Lower lobe of right lung (tissue), 2 donors: ENCODE measurements at regions not wholly inside any gene's neighbourhood (a gene's known extent, or its start where the extent isn't known, plus 50 kb on each side); places are given as distances from the start of the nearest gene placed in this dataset.

Experiments used
- ATAC-seq, 2 donors: fragments of 200-7000 bp; cut with Tn5 transposase; one replicate each; pipeline ENCODE4 v1.9.1; 2020 to 2022; ENCODE audit warnings: mild to moderate bottlenecking in 2 of 2, moderate library complexity in 2 of 2
- DNase-seq: peaks from one replicate; pipeline ENCODE4 v3.0.0-alpha.2; 2020
- H3K27ac ChIP-seq: fragments of 200-600 bp; one replicate; pipeline ENCODE4 v1.8.0; 2022
- H3K27me3 ChIP-seq: fragments of 200-600 bp; one replicate; pipeline ENCODE4 v1.8.0; 2022; ENCODE audit warnings: low read depth
- H3K36me3 ChIP-seq: fragments of 200-600 bp; one replicate; pipeline ENCODE4 v1.8.0; 2022; ENCODE audit warnings: mild to moderate bottlenecking
- H3K4me1 ChIP-seq: fragments of 200-600 bp; one replicate; pipeline ENCODE4 v1.8.0; 2022
- H3K4me3 ChIP-seq: fragments of 200-600 bp; one replicate; pipeline ENCODE4 v1.8.0; 2022; ENCODE audit warnings: mild to moderate bottlenecking
- H3K9me3 ChIP-seq: fragments of 200-600 bp; one replicate; pipeline ENCODE4 v1.8.0; 2022
- intact Hi-C: fragments of 100-400 bp; cut with DNase I; formaldehyde crosslinking; loops from one replicate; pipeline ENCODE4 v1.11.0; 2022
- TF ChIP-seq, protein P1 (sequence below): fragments of 200-600 bp; IDR thresholded peaks from one replicate; pipeline ENCODE4 v1.8.0; 2022; ENCODE audit warnings: antibody characterized with exemption, mild to moderate bottlenecking
- donor health status: DM: no; HTN: yes; CAD: no; lungs with severe emphysema.

- no peaks in the 10 kb centered on the region for H3K9me3 ChIP-seq
- no peak for ATAC-seq
- H3K27ac ChIP-seq = no peak overlapping the region
- TF ChIP-seq, protein P1, sequence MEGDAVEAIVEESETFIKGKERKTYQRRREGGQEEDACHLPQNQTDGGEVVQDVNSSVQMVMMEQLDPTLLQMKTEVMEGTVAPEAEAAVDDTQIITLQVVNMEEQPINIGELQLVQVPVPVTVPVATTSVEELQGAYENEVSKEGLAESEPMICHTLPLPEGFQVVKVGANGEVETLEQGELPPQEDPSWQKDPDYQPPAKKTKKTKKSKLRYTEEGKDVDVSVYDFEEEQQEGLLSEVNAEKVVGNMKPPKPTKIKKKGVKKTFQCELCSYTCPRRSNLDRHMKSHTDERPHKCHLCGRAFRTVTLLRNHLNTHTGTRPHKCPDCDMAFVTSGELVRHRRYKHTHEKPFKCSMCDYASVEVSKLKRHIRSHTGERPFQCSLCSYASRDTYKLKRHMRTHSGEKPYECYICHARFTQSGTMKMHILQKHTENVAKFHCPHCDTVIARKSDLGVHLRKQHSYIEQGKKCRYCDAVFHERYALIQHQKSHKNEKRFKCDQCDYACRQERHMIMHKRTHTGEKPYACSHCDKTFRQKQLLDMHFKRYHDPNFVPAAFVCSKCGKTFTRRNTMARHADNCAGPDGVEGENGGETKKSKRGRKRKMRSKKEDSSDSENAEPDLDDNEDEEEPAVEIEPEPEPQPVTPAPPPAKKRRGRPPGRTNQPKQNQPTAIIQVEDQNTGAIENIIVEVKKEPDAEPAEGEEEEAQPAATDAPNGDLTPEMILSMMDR = no peak
- no peaks in the 10 kb centered on the region for H3K4me1 ChIP-seq
- DNase-seq = no peak
- no peaks in the 10 kb centered on the region for H3K27me3 ChIP-seq
- no peaks in the 10 kb centered on the region for H3K36me3 ChIP-seq
- H3K4me3 ChIP-seq = no peak overlapping the region
- intact Hi-C loops = no loop called here
Observed at GRCh38 chr4:171626554-171626953, 186.7 kb upstream of the GALNTL6 start.

DNA sequence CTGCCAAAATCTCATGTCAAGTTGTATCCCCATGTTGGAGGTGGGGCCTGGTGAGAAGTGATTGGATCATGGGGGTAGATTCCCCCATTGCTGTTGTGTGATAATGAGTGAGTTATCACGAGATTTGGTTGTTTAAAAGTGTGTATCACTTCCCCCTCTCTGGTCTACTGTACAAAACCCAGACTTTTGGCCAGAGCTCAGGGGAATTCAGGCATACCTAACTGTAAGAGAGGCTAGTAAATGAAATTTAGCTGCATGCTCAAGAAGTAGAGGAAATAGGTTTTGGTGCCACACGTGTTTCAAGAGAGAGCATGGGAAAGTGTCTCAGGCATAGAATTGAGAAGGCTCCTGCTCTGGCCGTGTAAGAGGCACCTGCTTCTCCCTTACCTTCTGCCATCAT lies 190.5 kb upstream of the GALNTL6 start:
- no peaks in the 10 kb centered on the region for H3K36me3 ChIP-seq
- no peaks in the 10 kb centered on the region for H3K9me3 ChIP-seq
- H3K4me1 ChIP-seq = no peaks in the 10 kb centered on the region
- H3K4me3 ChIP-seq = no peak overlapping the region
- intact Hi-C loops = no loop called here
- TF ChIP-seq, protein P1 = no peak
- no peaks in the 10 kb centered on the region for H3K27me3 ChIP-seq
- no peak overlapping the region for H3K27ac ChIP-seq
- no peak for ATAC-seq
- DNase-seq = no peak

DNA sequence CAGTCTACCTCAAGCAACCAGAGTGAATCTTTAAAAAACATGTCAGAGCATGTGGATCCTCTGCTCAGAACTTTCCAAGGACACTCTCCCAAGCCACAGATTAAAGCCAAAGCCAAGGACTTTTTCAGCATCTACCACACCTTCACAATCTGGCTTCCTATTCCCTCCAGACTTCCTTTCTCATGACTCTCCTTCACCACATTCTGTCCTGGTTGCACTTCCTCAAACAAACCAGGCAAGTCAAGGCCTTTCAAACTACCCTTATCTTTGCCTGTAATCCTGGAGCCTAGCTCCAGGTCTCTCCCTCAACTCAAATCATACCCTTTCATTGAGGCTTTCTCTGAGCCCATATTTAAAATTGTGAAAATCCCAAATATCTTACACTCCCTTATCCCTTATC lies 191.6 kb upstream of the GALNTL6 start:
- TF ChIP-seq, protein P1 = no peak
- Histone ChIP-seq H3K27me3 (no peaks in the 10 kb centered on the region), H3K4me1 (no peaks in the 10 kb centered on the region), H3K27ac (no peak overlapping the region), H3K36me3 (no peaks in the 10 kb centered on the region), H3K4me3 (no peak overlapping the region), H3K9me3 (no peaks in the 10 kb centered on the region)
- intact Hi-C loops = no loop called here
- ATAC-seq (no peak), DNase-seq (no peak)

DNA sequence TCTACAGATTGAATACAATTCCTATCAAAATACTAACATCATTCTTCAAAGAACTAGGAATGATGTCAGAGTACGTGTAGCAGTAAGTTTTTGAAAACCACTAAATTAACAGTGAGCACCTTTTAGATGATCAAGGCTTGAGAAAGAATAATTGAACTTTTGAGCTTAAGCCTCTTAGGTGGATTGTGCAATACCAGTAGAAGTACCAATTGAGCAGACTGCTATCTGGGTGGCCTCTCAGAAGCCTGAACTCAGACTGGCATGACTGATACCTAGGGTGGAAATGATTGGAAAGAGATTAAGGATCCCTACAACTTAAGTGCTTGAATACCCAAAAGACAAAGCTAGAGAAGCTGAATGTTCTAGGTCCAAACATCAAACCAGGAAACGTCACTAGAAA lies 200.3 kb upstream of the GALNTL6 start:
- intact Hi-C loops = no loop called here
- Histone ChIP-seq H3K36me3 (no peaks in the 10 kb centered on the region), H3K4me3 (no peak overlapping the region), H3K4me1 (no peaks in the 10 kb centered on the region), H3K9me3 (no peaks in the 10 kb centered on the region), H3K27ac (no peak overlapping the region), H3K27me3 (no peaks in the 10 kb centered on the region)
- no peak for ATAC-seq
- DNase-seq = no peak
- TF ChIP-seq, protein P1 = no peak

- intact Hi-C loops = no loop called here
- Histone ChIP-seq H3K4me1 (no peaks in the 10 kb centered on the region), H3K9me3 (no peaks in the 10 kb centered on the region), H3K27me3 (no peaks in the 10 kb centered on the region), H3K4me3 (no peak overlapping the region), H3K27ac (no peak overlapping the region), H3K36me3 (no peaks in the 10 kb centered on the region)
- TF ChIP-seq, protein P1 = no peak
- ATAC-seq (no peak), DNase-seq (no peak)
Observed at GRCh38 chr4:171602638-171603355, 210.4 kb upstream of the GALNTL6 start.
